A549 (cell line): ENCODE measurements at regions not wholly inside any gene's neighbourhood (a gene's known extent, or its start where the extent isn't known, plus 50 kb on each side); places are given as distances from the start of the nearest gene placed in this dataset.

Source experiments
- CHD2 ChIP-seq: fragments of 150-350 bp; IDR thresholded peaks from 2 replicates; pipeline ENCODE4 v1.6.1; 2014; ENCODE audit warnings: low read length; ENCODE audit not compliant: partially characterized antibody
- EP300 ChIP-seq, 2 experiments: fragments of >200 bp; sonication (Bioruptor Twin); formaldehyde crosslinking; IDR thresholded peaks; 2 replicates in 1 of 2; 3 replicates in 1 of 2; pipeline ENCODE4 v1.6.1; 2016 to 2017
- ESRRA ChIP-seq: fragments of 150-350 bp; IDR thresholded peaks from 2 replicates; pipeline ENCODE4 v1.6.1; 2014; ENCODE audit warnings: mild to moderate bottlenecking, low read length, borderline replicate concordance
- HDAC2 ChIP-seq: fragments of 200-600 bp; sonication (generic); IDR thresholded peaks from 2 replicates; pipeline ENCODE4 v1.6.1; 2016
- MAX ChIP-seq: IDR thresholded peaks from 2 replicates; pipeline ENCODE4 v1.6.1; 2012
- NR3C1 ChIP-seq: fragments of >200 bp; sonication (Bioruptor Twin); formaldehyde crosslinking; IDR thresholded peaks from 3 replicates; pipeline ENCODE4 v1.6.1; 2017
- POLR2A ChIP-seq: IDR thresholded peaks from 2 replicates; pipeline ENCODE4 v1.6.1; 2012; ENCODE audit warnings: mild to moderate bottlenecking, low read length
- RAD21 ChIP-seq, 2 experiments: fragments of >200 bp in 1 of 2; sonication (Bioruptor Twin) in 1 of 2; formaldehyde crosslinking in 1 of 2; IDR thresholded peaks in 1 of 2; conservative IDR thresholded peaks in 1 of 2; 2 replicates in 1 of 2; 3 replicates in 1 of 2; pipeline ENCODE4 v1.6.1; 2012 to 2018; ENCODE audit warnings: inconsistent platforms in 1 of 2
- RFX5 ChIP-seq: fragments of 450-650 bp; IDR thresholded peaks from 2 replicates; pipeline ENCODE4 v1.7.1; 2014; ENCODE audit warnings: antibody characterized with exemption, mild to moderate bottlenecking, moderate library complexity
- USF2 ChIP-seq: fragments of 450-650 bp; IDR thresholded peaks from 2 replicates; pipeline ENCODE4 v1.6.1; 2014; ENCODE audit warnings: antibody characterized with exemption
- ZFP36 ChIP-seq: fragments of 450-650 bp; IDR thresholded peaks from 2 replicates; pipeline ENCODE4 v1.6.1; 2014; ENCODE audit warnings: borderline replicate concordance; ENCODE audit not compliant: partially characterized antibody
- TF ChIP-seq, protein P1 (sequence below): fragments of >200 bp; sonication (Bioruptor Twin); formaldehyde crosslinking; IDR thresholded peaks from 3 replicates; pipeline ENCODE4 v1.5.1; 2016
- TF ChIP-seq, protein P2 (sequence below): IDR thresholded peaks from 2 replicates; pipeline ENCODE4 v1.6.1; 2012; ENCODE audit warnings: low read depth, borderline replicate concordance

DNA sequence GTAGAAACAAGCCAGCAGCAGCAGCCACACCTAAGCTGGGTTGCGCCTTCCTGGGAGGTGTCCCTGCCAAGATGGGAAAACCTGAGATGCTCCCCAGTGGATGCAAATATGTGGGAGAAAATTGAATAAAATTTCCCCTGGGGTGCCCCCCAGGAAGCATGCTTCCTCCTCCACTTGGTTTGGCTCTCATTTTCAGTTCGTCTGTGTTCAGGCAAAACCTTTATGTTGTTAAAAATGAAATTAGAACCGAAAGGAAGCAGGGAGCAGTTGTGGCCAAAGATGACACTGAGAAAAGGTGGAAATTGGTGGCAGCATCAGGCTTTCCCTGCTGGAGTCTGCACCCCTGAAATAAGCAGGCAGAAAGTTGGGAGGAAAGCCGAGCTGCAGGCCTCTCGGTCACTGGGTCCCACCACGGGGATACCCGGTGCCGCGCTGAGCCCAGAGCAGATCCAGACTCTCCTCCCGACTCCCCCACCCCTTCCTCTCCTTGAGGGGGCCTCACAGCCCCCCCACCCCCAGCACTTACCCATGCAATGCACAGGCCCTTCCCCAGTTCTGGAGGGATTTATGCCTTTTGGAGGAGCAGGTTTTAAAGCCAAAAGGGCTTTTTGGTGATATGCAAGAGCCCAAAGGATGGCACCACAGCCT, 267.7 kb upstream of the SPRED2 start:
- no peak for TF ChIP-seq HDAC2
- TF ChIP-seq, protein P1, sequence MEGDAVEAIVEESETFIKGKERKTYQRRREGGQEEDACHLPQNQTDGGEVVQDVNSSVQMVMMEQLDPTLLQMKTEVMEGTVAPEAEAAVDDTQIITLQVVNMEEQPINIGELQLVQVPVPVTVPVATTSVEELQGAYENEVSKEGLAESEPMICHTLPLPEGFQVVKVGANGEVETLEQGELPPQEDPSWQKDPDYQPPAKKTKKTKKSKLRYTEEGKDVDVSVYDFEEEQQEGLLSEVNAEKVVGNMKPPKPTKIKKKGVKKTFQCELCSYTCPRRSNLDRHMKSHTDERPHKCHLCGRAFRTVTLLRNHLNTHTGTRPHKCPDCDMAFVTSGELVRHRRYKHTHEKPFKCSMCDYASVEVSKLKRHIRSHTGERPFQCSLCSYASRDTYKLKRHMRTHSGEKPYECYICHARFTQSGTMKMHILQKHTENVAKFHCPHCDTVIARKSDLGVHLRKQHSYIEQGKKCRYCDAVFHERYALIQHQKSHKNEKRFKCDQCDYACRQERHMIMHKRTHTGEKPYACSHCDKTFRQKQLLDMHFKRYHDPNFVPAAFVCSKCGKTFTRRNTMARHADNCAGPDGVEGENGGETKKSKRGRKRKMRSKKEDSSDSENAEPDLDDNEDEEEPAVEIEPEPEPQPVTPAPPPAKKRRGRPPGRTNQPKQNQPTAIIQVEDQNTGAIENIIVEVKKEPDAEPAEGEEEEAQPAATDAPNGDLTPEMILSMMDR: no peak
- TF ChIP-seq, protein P2, sequence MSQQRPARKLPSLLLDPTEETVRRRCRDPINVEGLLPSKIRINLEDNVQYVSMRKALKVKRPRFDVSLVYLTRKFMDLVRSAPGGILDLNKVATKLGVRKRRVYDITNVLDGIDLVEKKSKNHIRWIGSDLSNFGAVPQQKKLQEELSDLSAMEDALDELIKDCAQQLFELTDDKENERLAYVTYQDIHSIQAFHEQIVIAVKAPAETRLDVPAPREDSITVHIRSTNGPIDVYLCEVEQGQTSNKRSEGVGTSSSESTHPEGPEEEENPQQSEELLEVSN: no peak
- no peak for TF ChIP-seq ZFP36
- no peak for TF ChIP-seq MAX
- no peak for TF ChIP-seq USF2
- no peak for TF ChIP-seq NR3C1
- no peak for TF ChIP-seq RAD21 (conservative IDR thresholded peaks at IDR 0.05 in 1 of 2, IDR thresholded peaks at IDR 0.05 in 1 of 2)
- no peak for TF ChIP-seq CHD2
- TF ChIP-seq EP300 (IDR thresholded peaks at IDR 0.05): no peak
- TF ChIP-seq ESRRA: no peak
- no peak for TF ChIP-seq POLR2A
- no peak for TF ChIP-seq RFX5
